Activated CD4-positive, alpha-beta T cell treated with anti-CD3 and anti-CD28 coated beads, Interleukin-2, Interleukin-4, amounts not matched to agents 100 ng/mL and 50 ng/mL, durations not matched to agents 16 hours and 8 hours (primary cell): ENCODE measurements at regions not wholly inside any gene's neighbourhood (a gene's known extent, or its start where the extent isn't known, plus 50 kb on each side); places are given as distances from the start of the nearest gene placed in this dataset.
"Not testable (repeated sequence)": the region's sequence is repeated elsewhere in the genome, so short reads cannot be mapped to it uniquely, and the experiment has no call there.

Experiments
- DNase-seq: peaks from one replicate; pipeline ENCODE4 v3.0.0-alpha.2; 2020; ENCODE audit warnings: low spot score

GRCh38 chr2:142827170-142827569, 50.3 kb upstream of the KYNU start:
- no peak for DNase-seq

DNA sequence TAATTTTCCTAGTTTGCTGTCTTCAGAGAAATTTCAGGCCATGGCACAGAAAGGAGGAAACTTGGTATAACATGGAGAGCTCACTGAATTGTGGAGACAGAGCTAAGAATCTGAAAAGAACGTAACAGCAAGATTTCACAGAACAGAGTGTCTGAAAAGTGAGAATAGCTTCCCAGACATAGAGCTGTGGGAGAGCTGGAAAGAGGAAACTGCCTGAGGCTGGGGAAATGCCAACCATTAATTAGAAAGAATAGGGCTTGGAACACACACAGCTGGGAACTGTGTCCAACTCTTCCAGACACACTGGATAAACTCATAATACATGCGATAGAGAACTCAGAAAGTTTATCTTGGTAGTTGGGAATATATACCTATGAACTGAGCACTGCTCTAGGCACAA, 51.6 kb upstream of the KYNU start:
- DNase-seq = no peak

- no peak for DNase-seq
These were observed 52.7 kb upstream of the KYNU start for GRCh38 chr2:142824756-142825155.

DNA sequence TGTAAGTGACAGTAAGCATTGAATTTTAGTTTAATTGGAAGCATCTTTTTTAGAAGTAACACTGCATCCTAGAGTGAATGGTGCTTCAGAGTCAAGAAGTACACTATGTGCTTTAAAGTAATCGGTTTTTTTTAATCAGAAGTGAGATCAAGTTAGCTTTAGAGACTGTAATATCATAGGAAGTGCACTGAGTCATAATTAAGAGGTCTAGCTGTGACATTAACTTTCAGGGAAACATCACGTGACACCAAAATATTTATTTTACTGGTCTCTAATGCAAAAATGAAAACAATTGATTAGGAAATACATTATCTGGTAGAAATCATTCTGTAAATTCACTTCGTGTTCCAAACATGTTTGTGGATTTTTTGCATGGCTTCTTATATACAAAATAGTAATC, 55.3 kb upstream of the KYNU start:
- DNase-seq = no peak

GRCh38 chr2:142819411-142819810, 58.1 kb upstream of the KYNU start:
- DNase-seq = no peak

DNA sequence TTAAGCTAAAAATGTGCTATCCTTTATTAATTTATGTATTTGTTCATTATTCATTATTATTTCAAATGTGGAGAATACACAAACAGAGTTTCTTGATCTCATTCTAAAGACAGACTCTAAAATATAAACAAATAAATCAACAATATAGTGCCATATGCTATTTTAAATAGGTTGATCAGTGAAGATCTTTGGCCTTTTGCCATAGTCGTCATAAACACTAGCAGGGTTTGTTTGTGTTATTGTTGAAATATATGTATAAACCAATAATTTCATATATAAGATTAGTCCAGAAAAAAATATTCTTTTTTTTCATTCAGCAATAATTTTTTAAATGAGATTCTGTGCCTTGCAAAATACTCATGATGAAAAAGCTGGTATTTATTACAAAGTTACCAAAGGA, 62.1 kb upstream of the KYNU start:
- no peak for DNase-seq

DNA sequence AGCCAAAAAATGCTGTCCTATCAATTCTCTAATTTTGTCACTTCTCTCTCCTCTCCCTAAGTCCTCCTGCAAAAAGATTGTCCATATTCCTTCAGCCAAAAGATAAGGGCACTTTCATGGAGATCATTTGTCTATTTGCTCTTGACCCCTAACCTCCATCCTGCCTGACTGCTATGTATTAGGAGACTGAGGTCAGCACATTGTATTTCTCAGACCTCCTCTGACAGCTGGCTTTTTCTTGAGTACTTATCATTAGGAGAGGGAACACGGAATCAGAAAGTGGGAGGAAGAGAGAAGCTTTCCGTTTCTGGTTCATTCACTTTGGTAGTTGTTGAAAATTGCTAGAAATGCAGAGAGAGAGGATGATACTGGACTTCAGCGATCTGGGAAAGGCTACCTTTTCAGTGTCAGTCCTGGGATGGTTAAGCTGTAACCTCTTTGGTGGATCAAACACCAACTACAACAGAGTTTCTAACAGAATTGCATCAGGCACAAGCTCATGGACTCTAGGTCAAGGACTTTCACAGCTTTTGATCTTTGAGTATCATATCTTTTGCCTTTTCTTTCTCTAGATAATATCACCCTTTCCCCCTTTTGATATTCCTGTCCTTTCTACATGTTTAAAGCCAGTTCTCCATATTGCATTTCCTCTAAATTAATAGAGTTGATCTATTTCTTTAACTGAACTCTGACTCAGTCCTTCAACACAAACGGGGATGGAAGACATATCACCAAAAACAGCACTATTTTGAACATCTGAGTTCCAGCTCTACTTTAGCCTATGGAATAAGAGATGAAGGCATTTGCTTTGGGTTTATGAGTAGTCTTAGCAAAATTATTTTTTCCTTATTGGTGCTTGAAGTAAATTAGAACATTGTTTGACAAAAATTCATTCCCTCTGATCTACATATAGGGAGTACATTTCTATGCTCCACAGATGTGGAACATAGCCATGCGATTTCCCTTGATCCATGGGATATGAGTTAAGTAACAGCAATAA, 63.3 kb upstream of the KYNU start:
- no peak for DNase-seq

GRCh38 chr2:142811644-142812043, 65.8 kb upstream of the KYNU start:
- DNase-seq = not testable (repeated sequence)

GRCh38 chr2:142805244-142805643, 72.2 kb upstream of the KYNU start:
- no peak for DNase-seq

DNA sequence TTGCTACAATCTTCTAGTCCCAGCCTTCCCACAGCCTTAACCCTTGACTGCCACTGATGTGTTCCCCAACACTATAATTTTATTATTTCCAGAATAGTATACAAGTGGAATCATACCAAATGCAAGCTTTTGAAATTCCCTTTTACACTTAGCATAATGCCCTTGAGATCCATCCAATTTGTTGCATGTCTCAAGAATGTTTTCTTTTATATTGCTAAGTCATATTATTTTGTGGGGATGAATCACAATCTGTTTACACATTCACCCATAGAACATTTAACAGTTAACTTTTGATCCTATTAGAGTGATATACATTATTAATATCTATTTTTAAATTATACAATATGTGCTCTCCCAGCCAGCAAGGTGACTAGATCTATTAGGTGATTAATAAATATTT, 74.3 kb upstream of the KYNU start:
- no peak for DNase-seq

DNA sequence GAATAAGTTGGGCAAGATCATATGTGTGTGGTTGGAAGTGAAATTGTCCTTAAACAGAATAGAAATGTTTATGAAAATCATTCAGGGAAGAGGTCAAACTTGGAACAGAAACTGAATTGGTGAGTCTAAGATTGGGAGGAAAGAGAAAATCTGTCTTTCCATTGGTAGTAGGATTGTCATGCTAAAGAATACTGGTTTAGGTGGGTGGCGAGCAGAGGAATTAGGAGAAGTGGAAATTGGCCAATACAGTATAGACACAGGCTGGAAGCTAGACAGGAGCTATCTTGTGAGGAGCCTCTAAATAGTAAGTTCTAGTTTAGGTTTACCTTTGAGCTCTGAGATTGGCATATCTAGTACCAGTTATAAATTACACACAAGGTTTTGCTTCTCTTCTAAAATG, 80.9 kb upstream of the KYNU start:
- DNase-seq = no peak

GRCh38 chr2:142796161-142796560, 81.3 kb upstream of the KYNU start:
- no peak for DNase-seq

GRCh38 chr2:142794850-142795249, 82.6 kb upstream of the KYNU start:
- DNase-seq = no peak

DNA sequence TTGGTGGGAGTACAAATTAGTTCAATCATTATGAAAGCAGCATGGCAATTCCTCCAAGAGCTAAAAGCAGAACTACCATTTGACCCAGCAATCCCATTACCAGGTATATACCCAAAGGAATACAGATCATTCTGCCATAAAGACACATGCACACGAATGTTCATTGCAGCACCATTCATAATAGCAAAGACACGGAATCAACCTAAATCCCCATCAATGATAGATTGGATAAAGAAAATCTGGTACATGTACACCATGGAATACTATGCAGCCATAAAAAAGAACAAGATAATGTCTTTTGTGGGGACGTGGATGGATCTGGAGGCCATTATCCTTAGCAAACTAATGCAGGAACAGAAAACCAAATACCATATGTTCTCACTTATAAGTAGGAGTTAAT, 85.1 kb upstream of the KYNU start:
- not testable (repeated sequence) for DNase-seq

- DNase-seq = no peak
These were observed 86.1 kb upstream of the KYNU start for GRCh38 chr2:142791335-142791734.

- no peak for DNase-seq
These were observed 90.4 kb upstream of the KYNU start for GRCh38 chr2:142786918-142787702.

DNA sequence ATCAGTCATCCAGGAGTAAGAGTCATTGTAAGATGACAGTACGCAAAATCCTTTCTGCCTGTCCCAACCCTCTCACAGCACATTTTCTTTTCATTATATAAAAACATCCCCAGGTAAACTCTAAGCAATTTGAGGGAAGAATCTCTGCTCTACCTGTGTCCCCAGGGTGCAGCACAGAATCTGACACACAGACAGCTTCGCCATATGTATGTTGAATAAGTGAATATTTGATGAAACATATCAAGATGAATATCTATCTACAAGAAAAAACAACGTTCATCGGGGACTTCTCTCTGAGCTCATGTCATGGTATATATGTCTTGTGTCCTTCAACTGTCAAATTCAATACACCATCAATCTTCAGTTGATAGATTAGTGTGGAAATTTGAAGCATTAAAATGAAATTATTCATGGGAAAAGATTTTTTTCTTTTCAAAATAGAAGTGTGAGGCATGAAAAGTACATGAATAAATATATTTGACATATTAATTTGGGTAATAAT, 94.5 kb upstream of the KYNU start:
- DNase-seq = no peak

DNA sequence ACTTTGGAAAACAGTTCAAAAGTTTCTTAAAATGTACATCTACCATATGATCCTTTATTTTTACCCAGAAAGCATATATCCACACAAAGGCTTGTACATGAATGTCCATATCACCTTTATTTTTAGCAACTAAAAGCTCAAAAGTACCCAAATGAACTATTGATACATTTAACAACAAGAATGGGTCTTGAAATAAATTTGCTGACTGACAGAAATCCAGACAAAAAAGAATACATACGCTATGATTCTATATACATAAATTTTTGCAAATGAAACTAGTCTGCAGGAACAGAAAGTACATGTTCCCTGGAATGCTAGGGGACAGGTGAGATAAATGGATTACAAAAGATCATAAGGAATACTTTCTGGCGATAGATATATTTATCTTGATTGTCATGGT, 96.3 kb upstream of the KYNU start:
- DNase-seq = no peak

- no peak for DNase-seq
These were observed 99.2 kb upstream of the KYNU start for GRCh38 chr2:142778289-142778688.

GRCh38 chr2:142777742-142778141, 99.7 kb upstream of the KYNU start:
- DNase-seq = no peak

DNA sequence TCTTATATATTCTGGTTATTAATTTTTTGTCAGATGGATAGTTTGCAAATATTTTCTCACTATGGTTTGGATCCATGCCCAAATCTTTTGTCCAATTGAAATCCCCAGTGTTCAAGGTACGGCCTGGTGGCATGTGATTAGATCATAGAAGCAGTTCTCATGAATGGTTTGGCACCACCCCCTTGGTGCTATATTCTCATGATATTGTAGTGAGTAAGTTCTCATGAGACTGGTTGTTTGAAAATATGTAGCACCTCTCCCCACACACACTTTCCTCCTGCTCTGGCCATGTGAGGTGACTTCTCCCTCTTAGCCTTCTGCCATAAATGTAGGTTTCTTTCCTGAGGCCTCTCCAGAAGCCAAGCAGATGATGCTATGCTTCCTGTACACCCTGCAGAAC, 107.7 kb upstream of the KYNU start:
- DNase-seq = no peak

GRCh38 chr2:142767847-142768246, 109.6 kb upstream of the KYNU start:
- no peak for DNase-seq

GRCh38 chr2:142758973-142759372, 118.5 kb upstream of the KYNU start:
- no peak for DNase-seq
